ENCODE measurements at regions not wholly inside any gene's neighbourhood (a gene's known extent, or its start where the extent isn't known, plus 50 kb on each side); places are given as distances from the start of the nearest gene placed in this dataset.

DNA sequence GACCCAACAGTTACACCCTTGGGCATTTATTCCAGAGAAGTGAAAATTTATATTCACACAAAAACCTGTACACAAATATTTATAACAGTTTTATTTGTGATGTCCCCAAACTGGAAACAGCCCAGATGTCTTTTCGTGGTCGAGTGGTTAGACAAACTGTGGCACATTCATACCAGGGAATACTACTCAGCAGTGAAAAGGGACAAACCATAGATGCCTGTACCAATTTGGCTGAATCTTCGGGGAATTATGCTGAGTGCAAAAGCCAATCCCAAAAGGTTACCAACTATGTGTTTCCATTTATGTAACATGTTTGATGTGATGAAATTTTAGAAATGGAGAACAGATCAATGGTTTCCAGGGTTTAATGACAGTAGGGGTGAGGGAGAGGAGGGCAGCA lies 154.3 kb downstream of the GLI2 start:
- Mint-ChIP-seq H3K27ac (no peak overlapping the region), H3K36me3 (ENCODE audit: low read depth) (no peaks in the 10 kb centered on the region), H3K9me3 (no peaks in the 10 kb centered on the region), H3K4me3 (no peak overlapping the region), H3K27me3 (ENCODE audit: insufficient read depth) (no peaks in the 10 kb centered on the region), H3K4me1 (peaks cover 34% of the 10 kb centered on the region)
- Histone ChIP-seq H3K9me3 (ENCODE audit: control insufficient read depth, low read length) (no peaks in the 10 kb centered on the region), H3K36me3 (ENCODE audit: control insufficient read depth, insufficient read depth, low read length) (no peaks in the 10 kb centered on the region), H3K4me1 (ENCODE audit: control insufficient read depth, insufficient read depth, low read length) (peaks cover 23% of the 10 kb centered on the region), H3K27ac (ENCODE audit: low read depth, low read length) (no peak overlapping the region), H3K4me3 (ENCODE audit: low read length) (no peak overlapping the region), H3K27me3 (ENCODE audit: control insufficient read depth, insufficient read depth, low read length, poor library complexity, severe bottlenecking) (no peaks in the 10 kb centered on the region), H3K9ac (ENCODE audit: extremely low read depth, low read length, poor library complexity, severe bottlenecking) (no peak overlapping the region)
- DNase-seq = no peak
- 89 to 94% methylated on average over 3 of the region's 3 CpGs for WGBS, 2 experiments (ENCODE audit: insufficient coverage in 1 of 2, insufficient read length in 1 of 2)
- TF ChIP-seq, protein P1, sequence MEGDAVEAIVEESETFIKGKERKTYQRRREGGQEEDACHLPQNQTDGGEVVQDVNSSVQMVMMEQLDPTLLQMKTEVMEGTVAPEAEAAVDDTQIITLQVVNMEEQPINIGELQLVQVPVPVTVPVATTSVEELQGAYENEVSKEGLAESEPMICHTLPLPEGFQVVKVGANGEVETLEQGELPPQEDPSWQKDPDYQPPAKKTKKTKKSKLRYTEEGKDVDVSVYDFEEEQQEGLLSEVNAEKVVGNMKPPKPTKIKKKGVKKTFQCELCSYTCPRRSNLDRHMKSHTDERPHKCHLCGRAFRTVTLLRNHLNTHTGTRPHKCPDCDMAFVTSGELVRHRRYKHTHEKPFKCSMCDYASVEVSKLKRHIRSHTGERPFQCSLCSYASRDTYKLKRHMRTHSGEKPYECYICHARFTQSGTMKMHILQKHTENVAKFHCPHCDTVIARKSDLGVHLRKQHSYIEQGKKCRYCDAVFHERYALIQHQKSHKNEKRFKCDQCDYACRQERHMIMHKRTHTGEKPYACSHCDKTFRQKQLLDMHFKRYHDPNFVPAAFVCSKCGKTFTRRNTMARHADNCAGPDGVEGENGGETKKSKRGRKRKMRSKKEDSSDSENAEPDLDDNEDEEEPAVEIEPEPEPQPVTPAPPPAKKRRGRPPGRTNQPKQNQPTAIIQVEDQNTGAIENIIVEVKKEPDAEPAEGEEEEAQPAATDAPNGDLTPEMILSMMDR (conservative IDR thresholded peaks at IDR 0.05) = no peak

DNA sequence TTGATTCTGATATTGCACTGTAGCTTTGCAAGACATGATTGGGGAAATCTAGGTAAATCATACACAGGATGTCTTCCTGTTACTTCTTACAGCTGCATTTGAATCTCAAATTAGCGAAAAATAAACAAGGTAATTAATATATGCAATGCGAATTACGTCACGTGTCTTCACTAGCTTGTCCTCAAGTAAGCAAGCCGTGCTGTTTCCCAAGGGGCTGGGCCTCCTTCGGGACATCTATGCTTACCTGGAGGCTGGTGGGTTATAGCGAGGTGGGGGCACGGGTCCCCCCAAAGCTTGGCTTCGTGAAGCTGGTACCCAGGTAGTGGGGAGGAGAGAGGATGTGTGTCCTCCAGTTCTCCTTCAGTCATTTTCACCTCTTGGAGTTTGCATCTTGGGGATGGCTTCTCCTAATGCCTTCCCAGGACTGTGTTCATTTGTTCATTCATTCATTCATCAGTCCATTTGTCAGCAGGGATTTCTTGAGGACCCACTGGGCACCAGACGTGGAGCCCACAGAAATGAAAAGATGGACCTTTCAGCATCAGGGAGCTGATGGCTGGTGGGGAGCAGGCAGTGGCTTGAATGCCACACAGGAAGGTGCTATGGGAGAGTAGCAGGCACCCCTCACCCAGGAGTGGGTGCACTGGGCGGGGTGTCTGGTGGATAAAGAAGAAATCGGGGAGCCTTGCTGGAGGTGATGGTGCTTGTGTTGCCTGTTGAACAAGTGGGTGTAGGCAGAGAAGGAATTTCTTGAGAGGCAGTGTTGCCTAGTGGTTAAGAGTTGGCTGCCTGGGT lies 155.1 kb downstream of the GLI2 start:
- Histone ChIP-seq H3K9me3 (ENCODE audit: control insufficient read depth, low read length) (no peaks in the 10 kb centered on the region), H3K4me3 (ENCODE audit: low read length) (no peak overlapping the region), H3K9ac (ENCODE audit: extremely low read depth, low read length, poor library complexity, severe bottlenecking) (no peak overlapping the region), H3K4me1 (ENCODE audit: control insufficient read depth, insufficient read depth, low read length) (peaks cover 23% of the 10 kb centered on the region), H3K36me3 (ENCODE audit: control insufficient read depth, insufficient read depth, low read length) (no peaks in the 10 kb centered on the region), H3K27ac (ENCODE audit: low read depth, low read length) (no peak overlapping the region), H3K27me3 (ENCODE audit: control insufficient read depth, insufficient read depth, low read length, poor library complexity, severe bottlenecking) (no peaks in the 10 kb centered on the region)
- Mint-ChIP-seq H3K27ac (no peak overlapping the region), H3K9me3 (no peaks in the 10 kb centered on the region), H3K4me3 (no peak overlapping the region), H3K4me1 (peaks cover 38% of the 10 kb centered on the region), H3K36me3 (ENCODE audit: low read depth) (peaks cover 2% of the 10 kb centered on the region), H3K27me3 (ENCODE audit: insufficient read depth) (no peaks in the 10 kb centered on the region)
- TF ChIP-seq, protein P1 (conservative IDR thresholded peaks at IDR 0.05) = no peak
- no peak for DNase-seq
- WGBS, 2 experiments (ENCODE audit: insufficient coverage in 1 of 2, insufficient read length in 1 of 2) = 89% methylated on average over 12 of the region's 12 CpGs; no CpG with 5 or more reads in 1 of the 2 experiments

DNA sequence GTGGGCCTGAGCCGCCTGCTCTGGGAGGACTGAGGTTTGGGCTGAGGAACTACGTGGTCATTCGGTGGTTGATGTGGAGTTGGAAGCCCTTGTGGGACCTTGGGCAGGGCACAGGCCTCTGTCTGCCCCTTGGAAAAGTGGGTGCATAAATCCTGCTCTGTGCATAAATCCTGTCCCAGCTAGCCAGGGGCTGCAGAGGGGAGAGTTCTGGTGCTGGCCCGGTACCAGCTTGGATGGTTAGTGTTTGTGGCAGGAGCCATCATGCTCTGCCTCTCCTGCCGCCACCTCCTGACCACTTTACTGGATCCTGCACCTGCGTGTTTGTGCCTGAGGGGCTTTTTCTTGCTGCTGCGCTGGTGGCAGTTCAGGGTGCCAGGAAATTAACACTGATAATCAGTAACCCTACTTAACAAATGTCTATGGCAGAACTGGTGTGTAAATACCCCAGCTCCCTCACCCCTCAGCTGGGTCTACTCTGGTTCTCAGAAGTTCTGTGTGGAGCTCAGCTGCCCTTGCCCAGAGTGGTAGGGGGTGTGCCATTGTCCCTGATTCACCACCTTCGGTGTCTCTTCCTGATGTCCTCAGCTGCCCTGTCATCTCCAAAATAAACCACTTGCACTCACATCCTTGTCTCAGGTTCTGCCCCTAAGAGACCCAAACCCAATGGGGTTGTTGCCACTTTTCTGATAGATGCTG lies 156.8 kb downstream of the GLI2 start:
- no peaks in the 10 kb centered on the region for H3K9me3 ChIP-seq (ENCODE audit: control insufficient read depth, low read length)
- H3K4me1 Mint-ChIP-seq = peaks cover 29% of the 10 kb centered on the region
- WGBS, 2 experiments (ENCODE audit: insufficient coverage in 1 of 2, insufficient read length in 1 of 2) = 83 to 94% methylated on average over 7 to 8 of the region's 8 CpGs
- H3K27me3 ChIP-seq (ENCODE audit: control insufficient read depth, insufficient read depth, low read length, poor library complexity, severe bottlenecking) = no peaks in the 10 kb centered on the region
- H3K9me3 Mint-ChIP-seq = no peaks in the 10 kb centered on the region
- H3K27ac Mint-ChIP-seq = no peak overlapping the region
- no peak overlapping the region for H3K4me3 Mint-ChIP-seq
- peak overlapping the region; percentile 99 for H3K27ac ChIP-seq (ENCODE audit: low read depth, low read length)
- no peak for DNase-seq
- peaks cover 17% of the 10 kb centered on the region for H3K4me1 ChIP-seq (ENCODE audit: control insufficient read depth, insufficient read depth, low read length)
- no peak overlapping the region for H3K9ac ChIP-seq (ENCODE audit: extremely low read depth, low read length, poor library complexity, severe bottlenecking)
- TF ChIP-seq, protein P1 (conservative IDR thresholded peaks at IDR 0.05) = no peak
- H3K27me3 Mint-ChIP-seq (ENCODE audit: insufficient read depth) = no peaks in the 10 kb centered on the region
- H3K36me3 Mint-ChIP-seq (ENCODE audit: low read depth) = peaks cover 2% of the 10 kb centered on the region
- H3K36me3 ChIP-seq (ENCODE audit: control insufficient read depth, insufficient read depth, low read length) = no peaks in the 10 kb centered on the region
- no peak overlapping the region for H3K4me3 ChIP-seq (ENCODE audit: low read length)
